PC-9 (cell line): ENCODE measurements at regions not wholly inside any gene's neighbourhood (a gene's known extent, or its start where the extent isn't known, plus 50 kb on each side); places are given as distances from the start of the nearest gene placed in this dataset.

Source experiments
- BruUV-seq: library from RNA; stranded (reverse); fragments of 400-500 nt; replicated peaks from 2 replicates; lab custom pipeline; 2021; lab: Mats Ljungman, UMichigan
- CTCF ChIA-PET: fragments of 300-600 bp; sonication (Branson Sonifier 250); formaldehyde crosslinking; loops from one replicate; lab custom pipeline; 2022; ENCODE audit warnings: antibody characterized with exemption; lab: Charles Lee
- POLR2A ChIA-PET: fragments of 300-600 bp; sonication (Branson Sonifier 250); formaldehyde crosslinking; loops from one replicate; lab custom pipeline; 2022; ENCODE audit warnings: antibody characterized with exemption; ENCODE audit not compliant: unreplicated experiment; lab: Charles Lee
- DNase-seq, 2 experiments: peaks; one replicate each; pipeline versions ENCODE4 v3.0.0 to v3.0.0-alpha.2; 2015 to 2022; ENCODE audit warnings: mixed read lengths in 1 of 2
- H2AFZ ChIP-seq: fragments of 200-600 bp; sonication (generic); 2 replicates; pipeline ENCODE4 v1.8.1; 2017; ENCODE audit warnings: antibody characterized with exemption
- H3F3A ChIP-seq: fragments of 200-600 bp; sonication (generic); 2 replicates; pipeline ENCODE4 v1.8.1; 2017; ENCODE audit warnings: antibody characterized with exemption, mild to moderate bottlenecking, low read depth; ENCODE audit not compliant: insufficient read depth
- H3K27ac ChIP-seq: fragments of 200-600 bp; sonication (generic); 2 replicates; pipeline ENCODE4 v1.6.1; 2016; ENCODE audit warnings: mixed run types
- H3K27me3 ChIP-seq: fragments of 200-600 bp; sonication (generic); 2 replicates; pipeline ENCODE4 v1.6.1; 2016; ENCODE audit warnings: low read depth, mixed run types; ENCODE audit not compliant: insufficient read depth
- H3K36me3 ChIP-seq: fragments of 200-600 bp; sonication (generic); 2 replicates; pipeline ENCODE4 v1.6.1; 2016; ENCODE audit warnings: low read depth, mixed run types
- H3K4me1 ChIP-seq: fragments of 200-600 bp; sonication (generic); replicated peaks from 2 replicates; pipeline ENCODE4 v1.6.1; 2016; ENCODE audit warnings: mixed run types; ENCODE audit not compliant: insufficient read depth
- H3K4me2 ChIP-seq: fragments of 200-600 bp; sonication (generic); 2 replicates; pipeline ENCODE4 v1.6.1; 2017; ENCODE audit warnings: mixed run types
- H3K4me3 ChIP-seq: fragments of 200-600 bp; sonication (generic); 2 replicates; pipeline ENCODE4 v1.6.1; 2016; ENCODE audit warnings: mixed run types
- H3K79me2 ChIP-seq: fragments of 200-600 bp; sonication (generic); 2 replicates; pipeline ENCODE4 v1.6.1; 2017; ENCODE audit warnings: low read depth, mixed run types
- H3K9me2 ChIP-seq: fragments of 200-600 bp; sonication (generic); 2 replicates; pipeline ENCODE4 v1.8.1; 2017; ENCODE audit warnings: mild to moderate bottlenecking; ENCODE audit not compliant: insufficient read depth
- H3K9me3 ChIP-seq: fragments of 200-600 bp; sonication (generic); 2 replicates; pipeline ENCODE4 v1.8.1; 2016; ENCODE audit warnings: low read depth; ENCODE audit not compliant: insufficient read depth
- H4K20me1 ChIP-seq: fragments of 200-600 bp; sonication (generic); 2 replicates; pipeline ENCODE4 v1.8.1; 2017; ENCODE audit not compliant: insufficient read depth
- CTCF ChIP-seq: fragments of 200-600 bp; sonication (generic); conservative IDR thresholded peaks from 2 replicates; pipeline ENCODE4 v1.6.1; 2017; ENCODE audit warnings: mixed run types, antibody characterized with exemption, mild to moderate bottlenecking, moderate library complexity
- EZH2 ChIP-seq: fragments of 200-600 bp; sonication (generic); IDR thresholded peaks from 2 replicates; pipeline ENCODE4 v1.8.0; 2017; ENCODE audit warnings: antibody characterized with exemption, low read depth
- intact Hi-C: fragments of 100-400 bp; cut with micrococcal nuclease; formaldehyde crosslinking; loops from one replicate; pipeline ENCODE4 v1.10.0; 2022; ENCODE audit not compliant: unreplicated experiment

GRCh38 chr13:61670384-61671161, 254.9 kb upstream of the PCDH20 start:
- Histone ChIP-seq H3F3A (no peaks in the 10 kb centered on the region), H3K36me3 (no peaks in the 10 kb centered on the region), H4K20me1 (no peaks in the 10 kb centered on the region), H3K9me3 (no peaks in the 10 kb centered on the region), H3K4me2 (no peak overlapping the region), H3K27me3 (no peaks in the 10 kb centered on the region), H3K4me3 (no peak overlapping the region), H3K79me2 (no peaks in the 10 kb centered on the region), H3K4me1 (no peaks in the 10 kb centered on the region; the same call in 1 of the 2 replicates), H2AFZ (no peak overlapping the region), H3K27ac (no peak overlapping the region), H3K9me2 (no peaks in the 10 kb centered on the region; the same call in 1 of the 2 replicates)
- CTCF ChIA-PET, result interaction anchor here (0.7 kb wide), 1 partner anchor 14 kb away, joined by 3 read pairs; no protein-coding TSS in a partner anchor
- no peak for DNase-seq
- BruUV-seq, result no TSS peak
- intact Hi-C loops, result no loop called here
- TF ChIP-seq EZH2 (no peak), CTCF (no peak)
- POLR2A ChIA-PET, result no interaction called here

- Histone ChIP-seq H3K9me2 (no peaks in the 10 kb centered on the region), H3K9me3 (no peaks in the 10 kb centered on the region), H3K36me3 (no peaks in the 10 kb centered on the region), H3K4me1 (no peaks in the 10 kb centered on the region; the same call in 1 of the 2 replicates), H3F3A (no peaks in the 10 kb centered on the region), H2AFZ (no peak overlapping the region), H3K79me2 (no peaks in the 10 kb centered on the region), H3K27me3 (no peaks in the 10 kb centered on the region), H3K27ac (no peak overlapping the region), H4K20me1 (no peaks in the 10 kb centered on the region), H3K4me3 (no peak overlapping the region), H3K4me2 (no peak overlapping the region)
- TF ChIP-seq CTCF (no peak), EZH2 (no peak)
- BruUV-seq, result no TSS peak
- ChIA-PET CTCF (interaction anchor here (1.2 kb wide), 1 partner anchor 254 kb away, joined by 3 read pairs; no protein-coding TSS in a partner anchor), POLR2A (no interaction called here)
- DNase-seq, result peak; percentile 36 to 73
- intact Hi-C loops, result no loop called here
These were observed 249.4 kb upstream of the PCDH20 start for GRCh38 chr13:61664801-61665705.

GRCh38 chr13:61654481-61654880, 238.8 kb upstream of the PCDH20 start:
- no peaks in the 10 kb centered on the region for H4K20me1 ChIP-seq
- no peak overlapping the region for H3K4me3 ChIP-seq
- ChIA-PET CTCF (no interaction called here), POLR2A (no interaction called here)
- no peak for DNase-seq
- no TSS peak for BruUV-seq
- H2AFZ ChIP-seq, result no peak overlapping the region
- no peaks in the 10 kb centered on the region for H3K36me3 ChIP-seq
- no peaks in the 10 kb centered on the region for H3F3A ChIP-seq
- no peaks in the 10 kb centered on the region for H3K79me2 ChIP-seq
- no peaks in the 10 kb centered on the region for H3K4me1 ChIP-seq
- no peak overlapping the region for H3K4me2 ChIP-seq
- no peak for TF ChIP-seq CTCF
- TF ChIP-seq EZH2, result no peak
- H3K27me3 ChIP-seq, result no peaks in the 10 kb centered on the region
- H3K9me3 ChIP-seq, result no peaks in the 10 kb centered on the region
- intact Hi-C loops, result no loop called here
- no peak overlapping the region for H3K27ac ChIP-seq
- no peaks in the 10 kb centered on the region for H3K9me2 ChIP-seq
